DND-41 (cell line): ENCODE measurements at regions not wholly inside any gene's neighbourhood (a gene's known extent, or its start where the extent isn't known, plus 50 kb on each side); places are given as distances from the start of the nearest gene placed in this dataset.

Experiments
- ATAC-seq: fragments of 200-7000 bp; cut with Tn5 transposase; 3 replicates; pipeline ENCODE4 v1.9.1; 2021; ENCODE audit warnings: low read depth; ENCODE audit not compliant: insufficient read depth
- DNase-seq: peaks from one replicate; pipeline ENCODE4 v3.0.0-alpha.2; 2020
- H2AFZ ChIP-seq: 2 replicates; pipeline ENCODE4 v1.6.0; 2012; ENCODE audit warnings: low read depth, low read length
- H3K27ac ChIP-seq: 2 replicates; pipeline ENCODE4 v1.5.1; 2012; ENCODE audit warnings: low read length, inconsistent platforms
- H3K27me3 ChIP-seq: fragments of 200-600 bp; sonication (generic); 2 replicates; pipeline ENCODE4 v1.6.0; 2012; ENCODE audit warnings: low read length, mild to moderate bottlenecking, inconsistent platforms; ENCODE audit not compliant: insufficient read depth, poor library complexity
- H3K36me3 ChIP-seq: 2 replicates; pipeline ENCODE4 v1.5.1; 2012; ENCODE audit warnings: low read length, inconsistent platforms; ENCODE audit not compliant: insufficient read depth
- H3K4me1 ChIP-seq: 2 replicates; pipeline ENCODE4 v1.5.1; 2012; ENCODE audit warnings: mild to moderate bottlenecking, low read length; ENCODE audit not compliant: insufficient read depth
- H3K4me2 ChIP-seq: 2 replicates; pipeline ENCODE4 v1.6.0; 2012; ENCODE audit warnings: mild to moderate bottlenecking, moderate library complexity, low read length, inconsistent platforms; ENCODE audit not compliant: insufficient read depth
- H3K4me3 ChIP-seq, 2 experiments: fragments of 200-600 bp in 1 of 2; shearing (Covaris generic) in 1 of 2; 2 replicates each; pipeline ENCODE4 v1.5.1; 2012 to 2016; ENCODE audit warnings: inconsistent platforms in 2 of 2, low read length in 2 of 2, mild to moderate bottlenecking in 2 of 2, low read depth in 1 of 2, moderate library complexity in 1 of 2
- H3K79me2 ChIP-seq: 2 replicates; pipeline ENCODE4 v1.6.0; 2012; ENCODE audit warnings: low read length, inconsistent platforms; ENCODE audit not compliant: insufficient read depth
- H3K9ac ChIP-seq: 2 replicates; pipeline ENCODE4 v1.6.0; 2012; ENCODE audit warnings: low read depth, mild to moderate bottlenecking, inconsistent platforms, low read length, moderate library complexity
- H3K9me3 ChIP-seq: 2 replicates; pipeline ENCODE4 v1.5.1; 2012; ENCODE audit warnings: low read length, moderate library complexity, mild to moderate bottlenecking, inconsistent platforms; ENCODE audit not compliant: insufficient read depth, severe bottlenecking
- H4K20me1 ChIP-seq: 2 replicates; pipeline ENCODE4 v1.6.0; 2012; ENCODE audit warnings: low read length; ENCODE audit not compliant: insufficient read depth
- CTCF ChIP-seq: IDR thresholded peaks from 2 replicates; pipeline ENCODE4 v1.5.1; 2012; ENCODE audit warnings: borderline replicate concordance, low read length, moderate library complexity, mild to moderate bottlenecking; ENCODE audit not compliant: poor library complexity, severe bottlenecking; ENCODE audit errors: extremely low read depth
- EZH2 ChIP-seq: IDR thresholded peaks from 3 replicates; pipeline ENCODE4 v1.6.1; 2012; ENCODE audit warnings: borderline replicate concordance, low read depth, mild to moderate bottlenecking, moderate library complexity, low read length, inconsistent platforms; ENCODE audit not compliant: severe bottlenecking

GRCh38 chr4:83828601-83829000 lies 292.7 kb downstream of the GPAT3 start:
- Histone ChIP-seq H4K20me1 (no peaks in the 10 kb centered on the region), H3K9me3 (no peaks in the 10 kb centered on the region), H3K4me2 (no peak overlapping the region), H3K27ac (no peak overlapping the region), H3K27me3 (no peaks in the 10 kb centered on the region), H3K9ac (no peak overlapping the region), H3K79me2 (no peaks in the 10 kb centered on the region), H3K36me3 (no peaks in the 10 kb centered on the region), H3K4me3 (no peak overlapping the region), H2AFZ (no peak overlapping the region), H3K4me1 (no peaks in the 10 kb centered on the region)
- ATAC-seq (no peak), DNase-seq (no peak)
- TF ChIP-seq CTCF (no peak), EZH2 (no peak)

GRCh38 chr4:83821493-83821892 lies 285.6 kb downstream of the GPAT3 start:
- H2AFZ ChIP-seq, result no peak overlapping the region
- no peak overlapping the region for H3K4me2 ChIP-seq
- ATAC-seq, result no peak
- H3K27me3 ChIP-seq, result no peaks in the 10 kb centered on the region
- H3K4me3 ChIP-seq, result no peak overlapping the region
- H3K4me1 ChIP-seq, result no peaks in the 10 kb centered on the region
- TF ChIP-seq CTCF (no peak), EZH2 (no peak)
- H3K79me2 ChIP-seq, result no peaks in the 10 kb centered on the region
- no peaks in the 10 kb centered on the region for H3K36me3 ChIP-seq
- no peak overlapping the region for H3K9ac ChIP-seq
- DNase-seq, result no peak
- no peaks in the 10 kb centered on the region for H3K9me3 ChIP-seq
- no peaks in the 10 kb centered on the region for H4K20me1 ChIP-seq
- no peak overlapping the region for H3K27ac ChIP-seq

DNA sequence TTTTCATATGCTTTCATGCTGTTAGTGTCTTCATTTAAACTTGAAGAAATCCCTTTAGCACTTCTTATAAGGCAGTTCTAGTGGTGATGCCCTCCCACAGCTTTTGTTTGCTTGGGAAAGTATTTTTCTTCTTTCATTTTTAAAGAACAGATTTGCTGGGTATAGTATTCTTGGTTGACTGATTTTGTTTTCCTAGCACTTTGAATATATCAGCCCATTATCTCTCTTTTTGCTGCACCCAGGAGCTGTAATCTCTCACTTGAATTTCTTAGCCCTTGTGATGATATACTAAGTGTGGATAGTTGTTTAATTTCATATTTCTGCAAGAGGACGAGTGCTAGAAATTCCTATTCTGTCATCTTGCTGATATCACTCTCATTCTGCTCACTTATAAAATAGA lies 283.7 kb downstream of the GPAT3 start:
- Histone ChIP-seq H4K20me1 (no peaks in the 10 kb centered on the region), H3K9me3 (no peaks in the 10 kb centered on the region), H3K4me1 (no peaks in the 10 kb centered on the region), H3K4me3 (no peak overlapping the region), H3K27ac (no peak overlapping the region), H2AFZ (no peak overlapping the region), H3K27me3 (no peaks in the 10 kb centered on the region), H3K9ac (no peak overlapping the region), H3K4me2 (no peak overlapping the region), H3K79me2 (no peaks in the 10 kb centered on the region), H3K36me3 (no peaks in the 10 kb centered on the region)
- DNase-seq, result no peak
- no peak for ATAC-seq
- TF ChIP-seq EZH2, result no peak
- no peak for TF ChIP-seq CTCF

- Histone ChIP-seq H3K4me2 (no peak overlapping the region), H3K9ac (no peak overlapping the region), H2AFZ (no peak overlapping the region), H3K4me3 (no peak overlapping the region), H3K9me3 (no peaks in the 10 kb centered on the region), H3K4me1 (no peaks in the 10 kb centered on the region), H4K20me1 (no peaks in the 10 kb centered on the region), H3K79me2 (no peaks in the 10 kb centered on the region), H3K27me3 (no peaks in the 10 kb centered on the region), H3K36me3 (no peaks in the 10 kb centered on the region), H3K27ac (no peak overlapping the region)
- TF ChIP-seq EZH2 (no peak), CTCF (no peak)
- DNase-seq (no peak), ATAC-seq (no peak)
Measured at GRCh38 chr4:83810428-83810827, 274.5 kb downstream of the GPAT3 start.
